ENCODE measurements at regions not wholly inside any gene's neighbourhood (a gene's known extent, or its start where the extent isn't known, plus 50 kb on each side); places are given as distances from the start of the nearest gene placed in this dataset.

DNA sequence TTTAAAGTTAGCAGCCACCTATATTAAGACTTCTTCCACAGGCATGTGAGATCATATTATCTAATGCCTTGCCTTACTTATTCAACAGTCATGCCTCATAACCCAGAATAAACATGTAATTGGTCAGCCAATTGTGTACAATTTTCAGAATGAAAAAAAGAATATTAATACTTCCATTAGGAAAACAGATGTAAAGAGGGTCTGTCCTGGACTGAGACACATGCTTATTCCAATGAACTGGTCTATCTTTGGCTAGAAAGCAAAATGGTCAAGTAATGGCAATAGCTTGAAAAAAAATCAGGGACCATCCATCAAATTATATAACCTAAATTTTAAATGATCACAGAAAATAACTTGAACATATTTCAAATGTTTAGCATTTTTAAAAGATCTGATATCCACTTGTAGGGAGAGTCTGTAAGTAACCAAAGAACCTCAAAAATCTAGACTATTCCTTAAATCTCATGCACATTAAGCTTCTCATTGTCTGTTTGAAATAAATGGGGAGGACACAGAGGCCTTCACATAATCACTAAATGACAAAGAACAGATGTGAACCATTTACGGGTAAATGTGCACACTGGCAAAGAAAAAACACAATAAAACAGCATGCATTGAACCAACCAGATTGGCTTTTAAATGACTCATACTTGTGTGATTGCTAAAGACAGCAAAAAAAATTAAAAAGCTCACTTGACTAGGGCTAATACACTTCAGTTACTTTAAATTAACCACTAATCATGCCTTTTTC is 568.8 kb upstream of the PCDH15 start:
- no peak overlapping the region for H3K4me3 Mint-ChIP-seq
- no peaks in the 10 kb centered on the region for H3K4me1 Mint-ChIP-seq (ENCODE audit: low read depth)
- POLR2A ChIA-PET: no interaction called here
- peaks cover 8% of the 10 kb centered on the region for H3K9me3 Mint-ChIP-seq (ENCODE audit: insufficient read depth)
- H3K36me3 Mint-ChIP-seq (ENCODE audit: low read depth): no peaks in the 10 kb centered on the region
- CTCF ChIA-PET: interaction anchor here (0.7 kb wide), 1 partner anchor 10 kb away, joined by 3 read pairs; no protein-coding TSS in a partner anchor
- H3K27me3 Mint-ChIP-seq (ENCODE audit: low read depth): no peaks in the 10 kb centered on the region
- no peak for ATAC-seq
- DNase-seq: no peak
- no peak overlapping the region for H3K27ac Mint-ChIP-seq

DNA sequence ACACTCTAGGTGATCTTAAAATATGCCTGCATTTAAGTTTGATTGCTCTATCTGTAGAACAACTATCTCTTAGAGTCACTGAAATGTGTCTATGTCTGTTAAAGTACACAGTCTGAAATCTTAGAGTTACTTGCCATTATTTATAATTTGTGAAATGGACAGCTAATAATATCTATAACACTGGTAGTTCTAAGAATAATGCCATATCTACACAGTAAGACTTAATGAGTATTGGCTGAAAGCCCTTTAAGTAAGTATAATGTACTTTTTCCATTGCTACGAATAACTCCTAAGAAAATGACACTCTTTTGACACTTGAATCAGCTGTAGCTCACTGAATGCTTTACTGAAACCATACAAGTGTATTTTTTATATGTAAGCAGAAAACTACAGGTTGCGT is 567.4 kb upstream of the PCDH15 start:
- no peak for DNase-seq
- no peak overlapping the region for H3K4me3 Mint-ChIP-seq
- ATAC-seq: no peak
- H3K27ac Mint-ChIP-seq: no peak overlapping the region
- no peaks in the 10 kb centered on the region for H3K27me3 Mint-ChIP-seq (ENCODE audit: low read depth)
- no peaks in the 10 kb centered on the region for H3K36me3 Mint-ChIP-seq (ENCODE audit: low read depth)
- ChIA-PET POLR2A (no interaction called here), CTCF (no interaction called here)
- no peaks in the 10 kb centered on the region for H3K4me1 Mint-ChIP-seq (ENCODE audit: low read depth)
- H3K9me3 Mint-ChIP-seq (ENCODE audit: insufficient read depth): peaks cover 8% of the 10 kb centered on the region

GRCh38 chr10:55367555-55367954 is 566.5 kb upstream of the PCDH15 start:
- H3K9me3 Mint-ChIP-seq (ENCODE audit: insufficient read depth): peaks cover 8% of the 10 kb centered on the region
- H3K27me3 Mint-ChIP-seq (ENCODE audit: low read depth): no peaks in the 10 kb centered on the region
- DNase-seq: no peak
- POLR2A ChIA-PET: no interaction called here
- no peak for ATAC-seq
- no peak overlapping the region for H3K4me3 Mint-ChIP-seq
- H3K27ac Mint-ChIP-seq: no peak overlapping the region
- no peaks in the 10 kb centered on the region for H3K36me3 Mint-ChIP-seq (ENCODE audit: low read depth)
- CTCF ChIA-PET: no interaction called here
- H3K4me1 Mint-ChIP-seq (ENCODE audit: low read depth): no peaks in the 10 kb centered on the region

DNA sequence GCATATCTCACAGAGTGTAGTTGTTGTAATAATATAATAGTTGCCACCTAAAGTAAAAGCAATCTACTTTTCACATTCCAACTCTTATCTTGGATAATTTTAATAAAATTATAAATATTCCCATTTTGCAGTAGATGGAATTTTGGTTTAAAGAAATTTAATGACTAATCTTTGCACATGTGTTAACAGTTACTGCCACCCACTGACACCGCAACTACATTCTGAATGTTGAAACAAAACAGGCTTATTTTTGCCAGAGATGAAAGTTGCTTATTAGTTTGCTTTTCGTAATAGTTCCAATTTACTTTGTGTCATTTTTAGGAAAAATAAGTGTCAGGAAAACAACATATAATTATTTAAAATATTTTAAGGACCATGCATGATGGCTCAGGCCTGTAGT is 557.5 kb upstream of the PCDH15 start:
- no peaks in the 10 kb centered on the region for H3K36me3 Mint-ChIP-seq (ENCODE audit: low read depth)
- H3K9me3 Mint-ChIP-seq (ENCODE audit: insufficient read depth): peaks cover 6% of the 10 kb centered on the region
- H3K27ac Mint-ChIP-seq: no peak overlapping the region
- POLR2A ChIA-PET: no interaction called here
- ATAC-seq (no peak), DNase-seq (no peak)
- H3K4me1 Mint-ChIP-seq (ENCODE audit: low read depth): no peaks in the 10 kb centered on the region
- H3K4me3 Mint-ChIP-seq: no peak overlapping the region
- CTCF ChIA-PET: no interaction called here
- H3K27me3 Mint-ChIP-seq (ENCODE audit: low read depth): no peaks in the 10 kb centered on the region

DNA sequence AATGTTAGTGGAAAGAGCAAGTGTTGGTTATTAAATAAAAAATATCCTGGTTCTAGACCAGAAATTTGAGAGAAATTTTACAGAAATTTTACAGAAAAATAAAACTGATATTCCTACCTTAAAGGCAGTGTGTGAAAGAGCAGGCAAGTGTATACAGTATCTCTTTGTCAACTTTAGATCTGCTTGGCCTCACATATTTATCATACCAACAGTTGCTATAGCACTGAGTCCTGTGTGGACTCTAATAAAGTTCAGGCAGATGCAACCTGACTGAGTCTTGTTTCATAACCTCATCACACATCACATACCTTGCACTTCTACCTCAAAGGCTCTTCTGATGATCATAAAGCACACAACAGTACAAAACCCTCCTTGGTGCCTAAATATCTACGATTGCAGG is 552.4 kb upstream of the PCDH15 start:
- POLR2A ChIA-PET: no interaction called here
- Mint-ChIP-seq H3K36me3 (ENCODE audit: low read depth) (no peaks in the 10 kb centered on the region), H3K4me1 (ENCODE audit: low read depth) (no peaks in the 10 kb centered on the region)

GRCh38 chr10:55351431-55351830 is 550.4 kb upstream of the PCDH15 start:
- Mint-ChIP-seq H3K4me1 (ENCODE audit: low read depth) (no peaks in the 10 kb centered on the region), H3K4me3 (no peak overlapping the region), H3K27ac (no peak overlapping the region), H3K36me3 (ENCODE audit: low read depth) (no peaks in the 10 kb centered on the region), H3K27me3 (ENCODE audit: low read depth) (no peaks in the 10 kb centered on the region), H3K9me3 (ENCODE audit: insufficient read depth) (peaks cover 6% of the 10 kb centered on the region)
- ATAC-seq (no peak), DNase-seq (no peak)
- ChIA-PET POLR2A (no interaction called here), CTCF (no interaction called here)

More for the DNA sequence above, 552.4 kb upstream of the PCDH15 start:
- no peak overlapping the region for H3K27ac Mint-ChIP-seq
- DNase-seq: no peak
- H3K9me3 Mint-ChIP-seq (ENCODE audit: insufficient read depth): peaks cover 6% of the 10 kb centered on the region
- CTCF ChIA-PET: no interaction called here
- H3K4me3 Mint-ChIP-seq: no peak overlapping the region
- no peak for ATAC-seq
- no peaks in the 10 kb centered on the region for H3K27me3 Mint-ChIP-seq (ENCODE audit: low read depth)

- Mint-ChIP-seq H3K36me3 (ENCODE audit: low read depth) (no peaks in the 10 kb centered on the region), H3K4me3 (no peak overlapping the region), H3K27me3 (ENCODE audit: low read depth) (no peaks in the 10 kb centered on the region), H3K9me3 (ENCODE audit: insufficient read depth) (peaks cover 2% of the 10 kb centered on the region), H3K4me1 (ENCODE audit: low read depth) (no peaks in the 10 kb centered on the region), H3K27ac (no peak overlapping the region)
- DNase-seq: no peak
- ChIA-PET CTCF (no interaction called here), POLR2A (no interaction called here)
- no peak for ATAC-seq
Measured at GRCh38 chr10:55348534-55348933, 547.5 kb upstream of the PCDH15 start.

GRCh38 chr10:55330486-55330885 is 529.5 kb upstream of the PCDH15 start:
- ChIA-PET POLR2A (no interaction called here), CTCF (no interaction called here)
- Mint-ChIP-seq H3K9me3 (ENCODE audit: insufficient read depth) (no peaks in the 10 kb centered on the region), H3K27me3 (ENCODE audit: low read depth) (no peaks in the 10 kb centered on the region), H3K36me3 (ENCODE audit: low read depth) (no peaks in the 10 kb centered on the region), H3K4me1 (ENCODE audit: low read depth) (no peaks in the 10 kb centered on the region), H3K27ac (no peak overlapping the region), H3K4me3 (no peak overlapping the region)
- ATAC-seq: no peak
- no peak for DNase-seq

- ATAC-seq: no peak
- no peak overlapping the region for H3K4me3 Mint-ChIP-seq
- CTCF ChIA-PET: no interaction called here
- POLR2A ChIA-PET: no interaction called here
- no peaks in the 10 kb centered on the region for H3K4me1 Mint-ChIP-seq (ENCODE audit: low read depth)
- no peaks in the 10 kb centered on the region for H3K36me3 Mint-ChIP-seq (ENCODE audit: low read depth)
- no peaks in the 10 kb centered on the region for H3K27me3 Mint-ChIP-seq (ENCODE audit: low read depth)
- no peaks in the 10 kb centered on the region for H3K9me3 Mint-ChIP-seq (ENCODE audit: insufficient read depth)
- H3K27ac Mint-ChIP-seq: no peak overlapping the region
- DNase-seq: no peak
Measured at GRCh38 chr10:55329796-55330195, 528.8 kb upstream of the PCDH15 start.

GRCh38 chr10:55320187-55320700 is 519.2 kb upstream of the PCDH15 start:
- ATAC-seq (no peak), DNase-seq (no peak)
- Mint-ChIP-seq H3K4me3 (no peak overlapping the region), H3K36me3 (ENCODE audit: low read depth) (no peaks in the 10 kb centered on the region), H3K9me3 (ENCODE audit: insufficient read depth) (peaks cover 16% of the 10 kb centered on the region), H3K4me1 (ENCODE audit: low read depth) (no peaks in the 10 kb centered on the region), H3K27ac (no peak overlapping the region), H3K27me3 (ENCODE audit: low read depth) (no peaks in the 10 kb centered on the region)
- CTCF ChIA-PET: no interaction called here
- POLR2A ChIA-PET: no interaction called here

- POLR2A ChIA-PET: no interaction called here
- ATAC-seq: no peak
- H3K27ac Mint-ChIP-seq: no peak overlapping the region
Measured at GRCh38 chr10:55311848-55312635, 511.0 kb upstream of the PCDH15 start.

DNA sequence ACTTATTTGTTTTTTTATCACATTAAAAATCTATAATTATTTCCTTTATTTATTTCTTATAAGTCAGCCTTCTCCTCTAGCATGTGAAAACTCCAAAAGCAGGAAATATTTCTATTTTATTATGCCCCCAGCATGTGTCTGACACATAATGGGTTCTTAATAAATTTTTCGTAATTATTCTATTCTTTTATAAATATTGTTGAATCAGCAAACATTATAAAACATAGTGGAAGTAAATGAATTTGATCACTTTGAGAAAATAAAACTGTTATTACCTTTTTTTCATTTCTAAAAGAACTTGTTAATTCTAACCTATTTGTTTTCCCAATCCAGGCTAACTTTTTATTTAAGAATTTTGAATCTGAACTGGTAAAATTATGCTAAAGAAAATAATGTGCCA is 509.1 kb upstream of the PCDH15 start:
- ChIA-PET CTCF (no interaction called here), POLR2A (no interaction called here)
- no peak for DNase-seq
- H3K36me3 Mint-ChIP-seq (ENCODE audit: low read depth): no peaks in the 10 kb centered on the region
- H3K27me3 Mint-ChIP-seq (ENCODE audit: low read depth): no peaks in the 10 kb centered on the region
- no peaks in the 10 kb centered on the region for H3K4me1 Mint-ChIP-seq (ENCODE audit: low read depth)
- no peak overlapping the region for H3K4me3 Mint-ChIP-seq
- no peaks in the 10 kb centered on the region for H3K9me3 Mint-ChIP-seq (ENCODE audit: insufficient read depth)
- ATAC-seq: no peak
- H3K27ac Mint-ChIP-seq: no peak overlapping the region

More at GRCh38 chr10:55311848-55312635, 511.0 kb upstream of the PCDH15 start:
- DNase-seq: no peak
- Mint-ChIP-seq H3K4me3 (no peak overlapping the region), H3K36me3 (ENCODE audit: low read depth) (no peaks in the 10 kb centered on the region), H3K27me3 (ENCODE audit: low read depth) (no peaks in the 10 kb centered on the region), H3K4me1 (ENCODE audit: low read depth) (no peaks in the 10 kb centered on the region), H3K9me3 (ENCODE audit: insufficient read depth) (no peaks in the 10 kb centered on the region)
- CTCF ChIA-PET: no interaction called here

All from activated CD8-positive, alpha-beta T cell treated with anti-CD3 and anti-CD28 coated beads, Interleukin-2, amount 10 ng/mL, durations not matched to agents 7 days and 5 days (primary cell).